NOMO-1 treated with DMSO at 0.1 percent for 48 hours (cell line): ENCODE measurements at regions not wholly inside any gene's neighbourhood (a gene's known extent, or its start where the extent isn't known, plus 50 kb on each side); places are given as distances from the start of the nearest gene placed in this dataset.

Experiments used
- DNase-seq: peaks from one replicate; lab custom pipeline; 2025; ENCODE audit not compliant: unreplicated experiment; lab: John Stamatoyannopoulos, UW

- DNase-seq = peak; percentile 83
Measured at GRCh38 chr2:111219285-111219684, 98.6 kb downstream of the BCL2L11 start.

GRCh38 chr2:111219734-111220505 lies 99.2 kb downstream of the BCL2L11 start:
- DNase-seq = no peak

GRCh38 chr2:111220962-111221361 lies 100.2 kb downstream of the BCL2L11 start:
- DNase-seq = no peak

- peak; percentile 5 for DNase-seq
Measured at GRCh38 chr2:111221701-111222100, 101.0 kb downstream of the BCL2L11 start.

- peak; percentile 6 for DNase-seq
Measured at GRCh38 chr2:111222204-111222866, 101.6 kb downstream of the BCL2L11 start.

GRCh38 chr2:111225856-111226255 lies 105.1 kb downstream of the BCL2L11 start:
- DNase-seq = no peak

GRCh38 chr2:111226876-111227700 lies 106.4 kb downstream of the BCL2L11 start:
- peak; percentile 49 for DNase-seq

GRCh38 chr2:111227716-111228141 lies 107.0 kb downstream of the BCL2L11 start:
- DNase-seq = no peak

- DNase-seq = no peak
Measured at GRCh38 chr2:111231532-111232252, 111.0 kb downstream of the BCL2L11 start.

GRCh38 chr2:111235192-111236015 lies 114.7 kb downstream of the BCL2L11 start:
- no peak for DNase-seq

- DNase-seq = no peak
Measured at GRCh38 chr2:111236025-111236424, 115.3 kb downstream of the BCL2L11 start.

- DNase-seq = peak; percentile 24
Measured at GRCh38 chr2:111238296-111238695, 117.6 kb downstream of the BCL2L11 start.

- DNase-seq = no peak
Measured at GRCh38 chr2:111239107-111239506, 118.4 kb downstream of the BCL2L11 start.

- DNase-seq = no peak
Measured at GRCh38 chr2:111239581-111240249, 119.0 kb downstream of the BCL2L11 start.

- no peak for DNase-seq
Measured at GRCh38 chr2:111243295-111243694, 122.6 kb downstream of the BCL2L11 start.

- DNase-seq = no peak
Measured at GRCh38 chr2:111244864-111245263, 124.2 kb downstream of the BCL2L11 start.

- DNase-seq = no peak
Measured at GRCh38 chr2:111246620-111247061, 125.9 kb downstream of the BCL2L11 start.

- DNase-seq = no peak
Measured at GRCh38 chr2:111247491-111247890, 126.8 kb downstream of the BCL2L11 start.

GRCh38 chr2:111249806-111250205 lies 129.1 kb downstream of the BCL2L11 start:
- no peak for DNase-seq
